Osteocyte (in vitro differentiated cells): ENCODE measurements at regions not wholly inside any gene's neighbourhood (a gene's known extent, or its start where the extent isn't known, plus 50 kb on each side); places are given as distances from the start of the nearest gene placed in this dataset.

Experiments used
- DNase-seq: peaks from one replicate; pipeline ENCODE4 v3.0.0; 2021; ENCODE audit warnings: mixed read lengths; ENCODE audit not compliant: unreplicated experiment; ENCODE audit errors: extremely low spot score
- H3K27ac Mint-ChIP-seq: one replicate; pipeline ENCODE4 v1.8.0; 2021; ENCODE audit warnings: mild to moderate bottlenecking, mixed read lengths; ENCODE audit not compliant: unreplicated experiment
- H3K27me3 Mint-ChIP-seq: one replicate; pipeline ENCODE4 v1.8.0; 2021; ENCODE audit warnings: mixed read lengths; ENCODE audit not compliant: unreplicated experiment
- H3K36me3 Mint-ChIP-seq: one replicate; pipeline ENCODE4 v1.8.0; 2021; ENCODE audit warnings: mixed read lengths; ENCODE audit not compliant: unreplicated experiment
- H3K4me1 Mint-ChIP-seq: one replicate; pipeline ENCODE4 v1.8.0; 2021; ENCODE audit warnings: mixed read lengths; ENCODE audit not compliant: unreplicated experiment
- H3K4me3 Mint-ChIP-seq: one replicate; pipeline ENCODE4 v1.8.0; 2021; ENCODE audit warnings: mild to moderate bottlenecking, moderate library complexity, mixed read lengths; ENCODE audit not compliant: unreplicated experiment
- H3K9me3 Mint-ChIP-seq: one replicate; pipeline ENCODE4 v1.8.0; 2021; ENCODE audit warnings: mixed read lengths; ENCODE audit not compliant: unreplicated experiment
- TF ChIP-seq, protein P1 (sequence below): fragments of 200-600 bp; sonication (generic); IDR thresholded peaks from 2 replicates; pipeline ENCODE4 v1.5.0; 2021; ENCODE audit warnings: antibody characterized with exemption, mild to moderate bottlenecking, moderate library complexity

DNA sequence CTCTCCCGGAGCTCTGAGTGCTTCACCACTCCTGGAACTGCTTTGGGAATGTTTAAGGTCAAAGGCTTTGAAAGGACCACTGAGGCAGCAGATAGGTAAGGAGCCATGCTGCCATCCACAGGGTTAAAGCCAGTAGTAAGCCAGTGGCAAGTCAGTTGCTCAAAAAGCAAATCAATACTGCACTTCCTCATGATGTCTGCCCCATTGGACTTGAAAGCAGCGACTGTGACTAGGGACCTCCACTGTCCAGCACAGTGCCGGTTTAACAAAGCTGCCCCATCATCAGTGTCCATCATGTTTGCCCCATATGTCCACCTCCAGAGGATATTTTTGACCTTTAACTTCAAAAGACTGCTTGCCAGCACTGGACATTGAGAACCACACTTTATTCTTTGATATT lies 49.9 kb upstream of the FGF13 start:
- Mint-ChIP-seq H3K27ac (no peak overlapping the region), H3K27me3 (no peaks in the 10 kb centered on the region), H3K4me1 (no peaks in the 10 kb centered on the region), H3K9me3 (no peaks in the 10 kb centered on the region), H3K4me3 (no peak overlapping the region), H3K36me3 (no peaks in the 10 kb centered on the region)
- no peak for DNase-seq
- TF ChIP-seq, protein P1, sequence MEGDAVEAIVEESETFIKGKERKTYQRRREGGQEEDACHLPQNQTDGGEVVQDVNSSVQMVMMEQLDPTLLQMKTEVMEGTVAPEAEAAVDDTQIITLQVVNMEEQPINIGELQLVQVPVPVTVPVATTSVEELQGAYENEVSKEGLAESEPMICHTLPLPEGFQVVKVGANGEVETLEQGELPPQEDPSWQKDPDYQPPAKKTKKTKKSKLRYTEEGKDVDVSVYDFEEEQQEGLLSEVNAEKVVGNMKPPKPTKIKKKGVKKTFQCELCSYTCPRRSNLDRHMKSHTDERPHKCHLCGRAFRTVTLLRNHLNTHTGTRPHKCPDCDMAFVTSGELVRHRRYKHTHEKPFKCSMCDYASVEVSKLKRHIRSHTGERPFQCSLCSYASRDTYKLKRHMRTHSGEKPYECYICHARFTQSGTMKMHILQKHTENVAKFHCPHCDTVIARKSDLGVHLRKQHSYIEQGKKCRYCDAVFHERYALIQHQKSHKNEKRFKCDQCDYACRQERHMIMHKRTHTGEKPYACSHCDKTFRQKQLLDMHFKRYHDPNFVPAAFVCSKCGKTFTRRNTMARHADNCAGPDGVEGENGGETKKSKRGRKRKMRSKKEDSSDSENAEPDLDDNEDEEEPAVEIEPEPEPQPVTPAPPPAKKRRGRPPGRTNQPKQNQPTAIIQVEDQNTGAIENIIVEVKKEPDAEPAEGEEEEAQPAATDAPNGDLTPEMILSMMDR, result no peak
